NCI-H774 (cell line): ENCODE measurements at regions not wholly inside any gene's neighbourhood (a gene's known extent, or its start where the extent isn't known, plus 50 kb on each side); places are given as distances from the start of the nearest gene placed in this dataset.

ENCODE experiments used
- DNase-seq: peaks from one replicate; lab custom pipeline; 2025; lab: John Stamatoyannopoulos, UW

- DNase-seq, result no peak
Observed at GRCh38 chr1:216997831-216998230, 274.6 kb upstream of the ESRRG start.

DNA sequence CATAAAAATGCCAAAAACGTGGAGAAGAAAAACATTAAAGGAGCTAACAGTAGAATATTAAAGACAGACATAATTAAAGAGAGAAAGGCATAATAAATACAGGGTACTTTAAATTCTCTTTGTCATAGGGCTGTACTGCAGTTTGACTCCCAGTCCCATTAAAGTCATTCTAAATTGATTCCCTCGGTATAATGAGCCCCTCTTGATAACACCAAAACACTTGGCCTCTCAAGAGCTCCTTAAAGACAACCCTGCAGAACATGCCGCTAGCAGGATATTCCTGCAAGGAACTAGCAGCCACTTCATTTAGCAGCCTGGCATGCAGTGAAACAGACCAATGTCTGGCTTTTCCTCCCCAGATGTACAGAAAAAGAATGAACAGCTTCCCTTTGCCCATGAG is 273.8 kb upstream of the ESRRG start:
- DNase-seq, result no peak

DNA sequence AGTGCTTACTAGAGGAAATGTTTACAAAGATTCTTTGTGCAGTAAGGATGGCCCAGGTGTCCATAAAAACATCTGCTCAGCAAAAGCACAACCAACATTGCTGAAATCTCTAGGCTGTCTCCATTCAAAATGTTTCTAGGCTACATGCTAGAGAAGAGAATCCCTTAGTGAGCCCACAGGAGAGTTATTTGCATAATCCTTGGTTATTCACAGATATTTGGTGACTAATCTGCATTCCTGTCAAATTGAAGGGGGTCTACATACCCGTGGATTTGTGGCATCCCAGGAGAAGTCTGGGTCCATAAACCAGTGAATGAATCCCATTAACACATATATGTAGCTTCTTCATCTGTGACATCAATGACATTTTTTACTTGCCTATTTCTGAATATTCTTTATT is 261.3 kb upstream of the ESRRG start:
- DNase-seq, result no peak

GRCh38 chr1:216983823-216984222 is 260.6 kb upstream of the ESRRG start:
- no peak for DNase-seq

- no peak for DNase-seq
Observed at GRCh38 chr1:216961516-216961915, 238.3 kb upstream of the ESRRG start.

DNA sequence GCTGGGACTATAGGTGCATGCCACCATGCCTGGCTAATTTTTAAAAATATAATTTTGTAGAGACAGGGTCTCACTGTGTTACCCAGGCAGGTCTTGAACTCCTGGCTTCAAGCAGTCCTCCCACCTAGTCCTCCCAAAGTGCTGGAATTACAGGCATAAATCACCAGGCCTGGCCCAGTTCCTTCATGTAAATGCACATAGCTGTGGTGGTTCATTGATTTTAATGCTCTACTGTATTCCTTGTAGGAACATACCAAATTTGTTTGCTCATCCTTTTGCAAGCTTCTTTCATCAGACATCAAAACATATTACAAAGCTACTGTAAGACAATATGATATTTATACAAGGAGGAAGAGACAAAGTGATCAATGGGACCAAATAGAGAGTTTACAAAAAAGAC is 237.5 kb upstream of the ESRRG start:
- DNase-seq, result no peak

- no peak for DNase-seq
Observed at GRCh38 chr1:216958569-216958968, 235.3 kb upstream of the ESRRG start.

GRCh38 chr1:216953495-216953894 is 230.3 kb upstream of the ESRRG start:
- no peak for DNase-seq

- no peak for DNase-seq
Observed at GRCh38 chr1:216952864-216953263, 229.6 kb upstream of the ESRRG start.

- DNase-seq, result no peak
Observed at GRCh38 chr1:216945538-216946080, 222.4 kb upstream of the ESRRG start.

GRCh38 chr1:216944864-216945510 is 221.8 kb upstream of the ESRRG start:
- DNase-seq, result no peak

- no peak for DNase-seq
Observed at GRCh38 chr1:216937491-216937890, 214.3 kb upstream of the ESRRG start.

DNA sequence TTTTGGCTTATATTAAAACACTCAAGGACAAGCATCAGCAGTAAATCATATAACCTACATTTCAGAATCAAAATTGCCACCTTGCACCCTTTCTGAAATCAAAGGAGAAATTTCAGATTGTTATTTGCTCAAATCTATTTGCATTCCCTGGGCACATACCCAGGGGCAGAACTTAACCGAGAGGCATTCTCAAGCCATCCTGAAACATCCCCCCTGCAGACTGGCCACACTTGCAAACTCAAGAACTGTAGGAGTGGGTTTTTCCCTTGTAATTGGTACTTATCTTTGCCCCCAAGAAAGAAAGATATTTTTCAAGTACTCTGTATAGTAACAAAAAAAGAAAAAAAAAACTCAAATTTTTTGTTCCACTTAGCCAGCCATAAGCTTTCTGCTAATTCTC is 213.6 kb upstream of the ESRRG start:
- no peak for DNase-seq

GRCh38 chr1:216935901-216936300 is 212.7 kb upstream of the ESRRG start:
- no peak for DNase-seq

- no peak for DNase-seq
Observed at GRCh38 chr1:216932424-216932823, 209.2 kb upstream of the ESRRG start.

GRCh38 chr1:216929870-216930582 is 206.8 kb upstream of the ESRRG start:
- no peak for DNase-seq

DNA sequence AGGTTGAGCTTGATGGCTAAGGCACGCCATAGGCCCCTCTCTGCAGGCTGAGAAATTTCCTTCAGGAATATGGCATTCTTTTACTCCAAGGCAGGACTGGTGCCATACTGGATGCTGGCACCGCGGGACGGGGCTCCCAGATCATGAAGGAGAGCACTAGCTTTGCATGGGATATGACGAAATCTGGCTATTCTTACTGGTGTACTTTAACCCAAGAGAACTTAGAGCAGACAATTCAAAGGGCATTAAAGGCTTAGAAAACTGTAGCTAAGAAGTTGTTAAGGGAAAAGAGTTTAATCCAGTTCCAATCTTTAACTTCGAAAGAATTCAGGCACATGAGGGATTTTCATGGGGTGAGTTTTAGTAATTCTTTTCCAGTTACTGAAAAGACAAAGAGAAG is 204.4 kb upstream of the ESRRG start:
- DNase-seq, result no peak

DNA sequence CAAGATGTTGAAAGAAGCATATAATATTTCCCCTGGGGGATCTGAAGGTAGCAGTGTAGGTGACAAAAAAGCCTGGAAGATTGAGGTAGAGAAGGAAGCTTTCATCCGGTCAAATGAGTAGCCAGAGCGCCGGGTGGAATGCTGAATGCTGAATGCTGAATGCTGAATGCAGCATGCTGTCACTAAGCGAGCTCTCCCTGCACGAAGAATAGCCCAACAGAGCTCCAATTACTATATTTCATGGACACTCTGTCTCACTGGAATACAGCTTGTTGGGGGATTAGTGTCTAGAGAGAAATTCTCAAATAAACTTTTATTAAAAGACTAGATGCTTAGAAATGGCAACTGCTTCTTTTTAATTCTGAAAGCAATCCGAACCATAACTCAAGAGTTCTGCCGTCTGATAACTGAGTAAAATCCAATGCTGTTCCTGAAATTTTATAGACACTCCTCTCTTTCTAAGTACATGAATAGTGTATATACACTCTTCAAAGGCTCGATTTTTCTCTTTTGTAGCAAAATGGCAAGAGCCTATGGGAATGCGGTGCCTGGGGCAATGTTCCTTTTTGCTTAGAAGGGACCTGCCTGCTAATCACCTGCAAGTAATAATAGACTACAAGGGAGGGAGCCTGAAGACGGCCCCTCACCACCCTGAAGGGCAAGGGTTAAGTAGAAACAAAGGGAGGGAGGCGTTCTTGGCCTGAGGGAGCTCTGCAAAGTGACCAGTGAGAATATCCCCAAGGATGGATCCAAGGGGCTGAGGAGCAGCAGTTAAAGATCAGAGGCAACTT is 203.7 kb upstream of the ESRRG start:
- no peak for DNase-seq

- no peak for DNase-seq
Observed at GRCh38 chr1:216925962-216926625, 202.9 kb upstream of the ESRRG start.

- no peak for DNase-seq
Observed at GRCh38 chr1:216924732-216925131, 201.5 kb upstream of the ESRRG start.

GRCh38 chr1:216923601-216924000 is 200.4 kb upstream of the ESRRG start:
- no peak for DNase-seq

GRCh38 chr1:216922406-216922805 is 199.2 kb upstream of the ESRRG start:
- DNase-seq, result no peak
